CD4-positive, alpha-beta T cell treated with Interleukin-17A for 4 hours (primary cell): ENCODE measurements at regions not wholly inside any gene's neighbourhood (a gene's known extent, or its start where the extent isn't known, plus 50 kb on each side); places are given as distances from the start of the nearest gene placed in this dataset.

ENCODE experiments used
- DNase-seq: peaks from one replicate; pipeline ENCODE4 v3.0.0-alpha.2; 2020; ENCODE audit warnings: mixed read lengths

DNA sequence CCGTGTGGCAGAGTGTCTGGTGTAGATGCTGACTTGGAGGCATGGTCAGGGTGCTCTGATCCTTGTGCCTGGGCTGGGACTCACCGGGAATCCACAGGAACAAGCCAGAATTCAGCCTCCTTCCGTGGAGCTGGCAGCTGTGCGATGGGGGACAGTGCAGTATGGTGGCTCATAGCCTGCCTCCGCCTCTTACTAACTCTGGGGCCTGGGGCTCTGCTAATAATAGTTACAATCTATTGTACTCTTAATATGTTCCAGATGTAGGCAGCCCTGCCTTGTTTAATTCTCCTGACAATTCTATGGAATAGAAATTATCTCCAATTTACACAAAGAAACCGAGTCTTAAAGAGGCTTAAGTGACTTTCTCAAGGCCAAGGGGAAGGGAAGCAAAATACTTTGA lies 77.6 kb downstream of the PCDH1 start:
- DNase-seq = no peak

DNA sequence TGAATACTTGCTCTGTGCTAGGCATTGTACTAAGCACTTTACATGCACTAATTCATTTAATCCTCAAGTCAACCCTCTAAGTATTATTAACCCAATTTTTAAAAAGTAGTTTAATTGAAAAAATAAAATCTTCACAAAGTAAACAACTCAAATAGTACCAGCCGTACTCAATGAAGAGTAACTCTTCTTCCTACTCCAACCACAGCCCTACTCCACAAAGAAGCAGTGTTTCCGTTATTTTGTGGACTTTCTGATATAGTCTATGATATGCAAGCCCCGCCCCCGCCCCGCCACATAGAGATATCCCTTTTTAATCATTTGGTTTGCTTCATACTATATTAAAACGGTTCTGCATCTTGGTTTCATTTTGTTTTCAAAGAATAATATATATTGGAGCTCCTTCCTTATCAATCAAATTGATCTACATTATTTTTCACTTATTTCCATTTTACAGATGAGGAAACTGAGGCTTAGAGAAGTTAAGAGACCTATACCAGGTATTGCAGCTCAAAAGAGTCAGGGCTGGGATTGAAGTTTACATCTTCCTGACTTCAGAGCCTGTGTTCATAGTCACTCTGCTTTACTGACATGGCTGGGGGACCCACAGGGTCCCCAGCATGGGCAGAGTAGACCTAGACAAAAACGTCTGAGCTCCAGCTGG lies 78.6 kb downstream of the PCDH1 start:
- DNase-seq = peak; percentile 5

DNA sequence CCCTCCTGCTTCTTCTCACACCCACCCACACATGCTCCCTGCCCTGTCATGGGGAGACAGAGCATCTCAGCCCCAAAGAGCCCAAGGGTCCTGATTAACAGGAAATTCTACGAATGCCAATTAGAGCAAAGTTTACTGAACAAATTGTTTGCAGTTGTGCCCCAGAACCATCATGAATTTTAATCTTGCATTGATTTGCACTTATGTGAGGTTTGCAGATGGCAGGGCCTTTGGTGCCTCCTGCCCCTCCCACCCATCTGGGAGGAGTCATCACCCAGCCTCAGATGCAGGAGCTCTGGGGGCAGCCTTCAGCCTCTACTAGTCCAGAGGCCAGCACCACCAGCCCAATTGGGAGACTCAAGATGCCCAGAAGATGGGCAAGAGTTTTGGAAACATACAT lies 80.8 kb downstream of the PCDH1 start:
- no peak for DNase-seq

DNA sequence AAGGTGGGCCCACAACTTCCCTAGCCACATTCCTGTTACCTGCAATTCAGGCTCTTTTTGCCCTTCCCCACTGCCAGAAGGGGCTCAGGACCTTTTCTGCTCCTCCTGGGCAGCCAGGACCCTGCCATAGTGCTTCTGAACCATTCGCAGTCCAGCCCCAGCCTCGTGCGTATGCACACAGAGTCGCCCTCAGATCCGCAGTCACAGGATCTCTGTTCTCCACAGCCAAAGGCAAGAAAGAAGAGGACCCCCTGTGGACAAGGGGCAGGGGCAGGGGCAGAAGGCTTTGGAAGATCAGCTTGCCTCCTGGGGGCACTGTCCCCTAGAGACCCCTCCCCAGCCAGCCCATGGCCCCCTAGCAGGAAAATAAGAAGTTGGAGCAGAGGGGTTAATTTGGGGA lies 82.8 kb downstream of the PCDH1 start:
- DNase-seq = no peak

DNA sequence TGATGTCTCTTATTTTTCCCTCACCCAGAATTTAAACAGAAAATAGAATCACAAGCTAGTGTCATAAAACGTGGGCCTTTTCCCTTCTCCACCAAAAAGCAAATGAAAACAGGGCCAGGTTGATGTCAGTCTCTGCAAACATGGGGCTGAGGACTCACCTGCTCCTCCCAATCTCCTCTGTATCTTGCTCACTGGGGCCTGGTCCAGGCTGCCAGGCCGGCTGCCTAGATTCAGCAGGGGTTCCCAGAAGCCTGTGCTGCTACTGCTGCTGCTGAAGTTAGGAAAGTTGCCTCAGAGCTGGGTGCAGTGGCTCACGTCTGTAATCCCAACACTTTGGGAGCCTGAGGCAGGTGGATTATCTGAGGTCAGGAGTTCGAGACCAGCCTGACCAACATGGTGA lies 84.3 kb downstream of the PCDH1 start:
- no peak for DNase-seq

DNA sequence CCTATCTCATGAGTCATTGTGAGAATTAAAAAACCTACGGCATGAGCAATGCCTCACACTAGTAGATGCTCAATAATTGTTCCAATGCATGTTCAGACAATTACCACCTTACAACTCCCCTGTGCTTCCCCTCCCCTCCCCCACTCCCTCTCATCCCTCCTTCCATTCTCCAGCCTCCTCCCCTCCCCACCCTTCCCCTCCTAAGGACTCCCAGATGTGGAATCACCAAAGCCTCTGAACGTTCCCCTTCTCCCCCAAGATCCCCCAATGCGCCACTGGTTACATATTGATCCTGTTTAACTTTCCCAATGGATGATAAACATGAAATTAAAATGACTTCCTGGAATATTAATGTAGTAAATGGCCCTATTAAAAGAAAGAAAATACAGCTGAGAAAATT lies 84.8 kb downstream of the PCDH1 start:
- no peak for DNase-seq

DNA sequence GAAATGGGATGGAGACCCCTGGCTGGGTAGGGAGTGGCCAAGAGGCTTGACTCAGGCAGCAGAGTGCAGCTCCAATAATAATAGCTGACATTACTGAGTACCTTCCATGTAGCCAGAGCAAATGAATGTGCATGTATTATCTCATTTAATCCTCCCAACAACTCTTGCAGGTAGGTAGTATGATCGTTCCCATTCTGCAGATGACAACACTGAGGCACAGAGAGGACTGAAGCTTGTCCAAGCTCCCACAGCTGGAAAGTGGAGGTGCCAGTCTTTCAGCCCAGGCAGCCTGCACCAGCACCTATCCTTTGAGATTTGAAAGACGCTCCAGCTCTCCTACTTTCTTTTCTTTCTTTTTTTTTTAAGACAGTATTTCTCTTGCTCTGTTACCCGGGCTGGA lies 87.6 kb downstream of the PCDH1 start:
- no peak for DNase-seq

DNA sequence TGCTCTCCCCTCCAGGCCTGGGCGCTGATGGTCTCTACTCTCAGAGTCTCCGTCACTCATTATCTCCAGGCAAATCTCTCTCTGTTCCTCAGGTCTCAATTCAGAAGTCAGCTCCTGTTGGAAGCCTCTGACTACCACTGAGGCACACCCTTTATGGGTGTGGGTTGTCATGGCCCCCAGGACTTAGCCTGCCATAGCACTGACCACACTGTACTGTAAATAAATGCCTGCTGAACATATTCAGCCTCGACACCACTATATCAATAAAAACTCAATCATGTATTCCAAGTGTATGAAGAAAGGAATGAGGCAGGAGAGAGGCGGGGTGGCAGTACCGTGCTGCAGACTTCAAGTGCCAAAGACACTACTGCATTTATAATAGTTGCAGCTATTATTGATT lies 88.9 kb downstream of the PCDH1 start:
- DNase-seq = no peak

DNA sequence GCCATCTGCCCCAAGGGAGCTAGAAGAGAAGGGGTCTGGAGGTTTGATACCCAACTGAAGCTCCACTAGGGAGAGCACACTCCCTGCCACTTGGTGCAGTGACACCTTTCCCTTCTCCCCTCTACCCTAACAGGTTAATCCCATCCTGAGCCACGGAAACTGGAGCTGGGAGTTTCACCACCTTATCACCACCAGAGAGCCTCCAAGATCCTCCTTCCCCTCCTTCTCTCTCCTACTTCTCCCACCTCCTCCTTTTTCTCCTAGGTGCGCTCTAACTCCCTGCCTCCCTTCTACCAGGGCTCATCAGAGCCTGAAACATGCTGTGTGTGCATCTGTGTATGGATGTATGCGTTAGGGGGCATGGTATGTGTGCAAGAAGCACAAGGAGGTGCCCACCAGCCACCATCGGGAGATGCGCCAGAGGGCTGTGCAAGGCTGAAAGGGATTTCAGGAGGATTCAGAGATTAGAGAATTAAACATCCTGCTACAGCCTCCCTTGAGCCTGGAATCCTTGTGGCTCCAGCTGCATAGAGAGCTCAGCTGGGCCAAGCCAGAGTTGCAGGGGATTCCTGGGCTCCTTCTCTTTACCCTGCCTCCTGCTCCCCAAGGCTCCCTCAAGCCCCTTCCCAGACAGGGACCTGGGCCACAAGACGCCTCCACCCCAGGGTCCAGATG lies 89.8 kb downstream of the PCDH1 start:
- no peak for DNase-seq

DNA sequence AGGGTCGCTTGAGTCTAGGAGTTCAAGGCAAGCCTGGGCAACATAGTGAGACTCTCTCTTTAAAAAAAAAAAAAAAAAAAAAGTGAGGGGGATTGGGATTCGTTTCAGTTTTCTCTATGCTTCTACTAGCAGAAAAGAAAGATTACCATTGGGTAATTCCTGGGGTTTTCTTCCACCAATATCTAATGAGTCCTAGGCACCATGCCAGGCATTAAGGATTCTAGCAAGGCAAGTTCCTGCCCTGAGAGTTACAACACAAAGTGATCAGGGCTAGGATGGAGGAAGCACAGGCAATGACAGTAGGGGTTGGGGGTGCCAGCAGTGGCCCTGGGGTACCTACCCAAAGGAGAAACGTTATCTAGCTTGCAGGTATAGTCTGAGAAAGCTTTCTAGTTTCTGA lies 90.8 kb downstream of the PCDH1 start:
- no peak for DNase-seq

DNA sequence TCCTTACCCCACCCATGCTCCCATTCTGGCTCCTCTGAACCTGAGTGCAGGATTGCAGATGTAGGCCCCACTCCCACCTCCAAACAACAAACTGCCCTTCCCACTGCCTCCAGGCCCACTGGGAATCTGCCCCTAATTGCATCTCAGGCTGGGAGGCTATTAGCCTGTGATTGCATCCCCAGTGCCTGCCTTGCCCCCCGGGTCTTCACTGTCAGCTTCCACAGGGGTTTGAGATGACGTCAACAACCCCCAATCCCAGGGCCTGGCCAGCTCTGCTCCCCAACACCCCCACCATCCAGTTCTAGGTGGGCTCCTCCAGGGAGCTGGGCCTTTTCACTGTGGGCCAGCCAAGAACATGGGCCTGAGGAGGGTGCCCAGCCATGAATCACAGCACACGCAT lies 91.5 kb downstream of the PCDH1 start:
- DNase-seq = no peak

DNA sequence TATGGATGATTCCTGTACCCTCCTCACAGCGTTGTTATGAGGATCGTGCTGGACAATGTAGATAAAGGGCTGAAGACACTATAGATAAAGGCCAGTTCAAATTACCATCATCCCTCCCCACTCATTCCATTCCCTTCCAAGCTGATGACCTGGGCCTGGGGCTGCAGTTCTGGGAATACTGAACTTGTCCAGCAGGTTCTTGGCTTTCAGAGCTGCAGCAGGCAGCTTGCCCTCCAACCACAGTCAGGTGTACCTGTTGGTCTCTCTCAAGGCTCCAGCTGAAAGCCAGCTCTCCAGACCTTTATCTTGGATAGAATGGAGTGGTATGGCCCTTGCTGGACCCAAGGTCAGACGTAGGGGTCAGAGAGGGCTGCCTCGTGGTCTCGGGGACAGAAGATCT lies 92.5 kb downstream of the PCDH1 start:
- no peak for DNase-seq

DNA sequence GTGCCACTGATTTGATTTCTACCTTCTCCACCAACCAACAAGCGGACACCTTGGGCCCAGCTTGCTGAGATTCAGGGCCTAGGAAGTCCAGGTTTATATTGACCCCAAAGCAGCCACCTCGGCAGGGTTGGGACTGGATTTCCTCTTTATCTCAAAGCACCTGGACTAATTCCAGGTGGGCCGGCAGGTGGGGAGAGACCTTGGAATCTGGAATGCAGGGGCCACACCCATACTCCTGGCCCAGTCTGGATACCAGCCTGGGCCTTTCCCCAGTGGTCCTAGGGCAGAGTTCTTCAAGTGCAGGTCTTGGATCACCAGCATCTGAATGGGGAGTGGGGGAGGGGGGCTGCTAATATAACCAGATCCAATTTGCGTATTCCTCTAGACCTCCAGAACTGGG lies 93.1 kb downstream of the PCDH1 start:
- no peak for DNase-seq

DNA sequence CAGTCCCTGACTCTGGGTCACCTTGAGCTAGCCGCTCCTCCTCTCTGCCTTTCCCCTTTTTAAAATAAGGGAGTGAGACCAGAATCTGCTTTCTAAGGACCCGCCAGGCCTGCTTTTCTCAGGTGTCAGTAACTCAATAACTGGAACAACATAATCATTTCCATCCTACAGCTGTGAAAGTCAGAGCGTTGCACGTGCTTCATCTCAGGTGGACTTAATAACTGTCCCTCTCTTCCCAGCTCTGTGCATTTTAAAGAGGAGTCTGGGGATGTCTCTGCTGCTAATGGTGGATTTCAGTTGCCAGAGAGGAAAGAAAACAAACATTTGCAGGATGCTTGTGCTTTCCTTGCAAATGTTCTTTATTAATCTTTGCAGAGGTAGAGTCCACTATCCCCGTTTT lies 93.7 kb downstream of the PCDH1 start:
- DNase-seq = no peak

DNA sequence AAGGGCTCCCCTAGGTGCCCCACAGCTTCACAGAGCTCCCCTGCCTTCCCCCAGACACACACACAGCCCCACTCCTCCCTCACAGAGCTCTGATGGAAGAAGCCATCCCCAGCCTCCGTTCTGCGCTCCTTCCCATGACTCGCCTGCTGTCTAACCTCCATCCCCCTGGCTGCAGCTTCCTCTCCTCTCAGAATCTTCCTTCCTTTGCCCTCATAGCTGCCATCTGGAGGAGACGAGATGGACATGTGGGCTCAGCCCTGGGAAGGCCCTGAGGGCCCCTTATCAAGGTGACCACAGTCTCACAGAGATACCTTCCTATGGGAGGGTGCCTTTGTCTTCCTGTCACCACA lies 94.3 kb downstream of the PCDH1 start:
- DNase-seq = no peak

DNA sequence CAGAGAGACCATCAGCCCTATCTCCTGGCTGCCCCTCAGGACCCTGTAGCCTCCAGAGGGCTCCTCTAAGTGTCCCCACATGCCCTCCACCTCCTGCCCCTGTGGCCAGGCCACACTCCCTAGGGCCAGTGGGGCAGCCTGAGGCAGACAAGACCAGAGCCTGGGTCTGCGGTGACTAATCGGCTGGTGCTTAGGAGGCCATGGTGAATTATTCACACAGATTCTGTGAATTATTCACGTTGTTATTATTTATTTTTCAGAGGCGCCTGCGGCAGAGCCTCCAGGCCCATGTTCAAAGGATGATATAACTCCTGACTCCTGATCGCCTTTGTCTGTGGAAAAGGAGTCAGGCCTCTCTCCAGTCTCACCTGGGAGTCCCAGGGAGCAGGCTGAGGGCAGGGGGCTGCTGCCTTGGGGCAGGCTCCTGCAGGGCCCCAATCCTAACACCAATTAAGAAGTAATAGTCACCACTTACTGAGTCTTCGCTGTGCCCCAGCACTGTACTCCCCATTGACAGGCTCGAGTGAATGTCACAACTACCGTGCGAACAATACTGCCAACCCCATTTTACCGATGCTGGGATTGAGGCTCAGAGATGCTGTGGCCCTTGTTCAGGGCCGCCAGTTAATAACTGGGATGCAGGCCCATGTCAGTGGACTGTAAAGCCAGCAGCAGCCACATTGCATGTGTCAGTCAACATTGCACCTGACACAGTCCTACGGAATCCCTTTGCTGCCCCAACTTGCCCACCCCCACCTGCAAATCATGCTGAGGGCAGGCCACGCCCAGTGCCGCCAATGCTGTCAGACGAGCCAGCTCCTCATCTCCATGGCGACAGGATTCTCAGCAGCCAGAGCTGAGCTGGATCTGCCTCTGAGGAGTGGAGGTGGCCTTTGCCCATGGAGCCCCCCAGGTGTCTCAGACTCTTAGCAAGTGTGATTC lies 94.9 kb downstream of the PCDH1 start:
- DNase-seq = no peak

DNA sequence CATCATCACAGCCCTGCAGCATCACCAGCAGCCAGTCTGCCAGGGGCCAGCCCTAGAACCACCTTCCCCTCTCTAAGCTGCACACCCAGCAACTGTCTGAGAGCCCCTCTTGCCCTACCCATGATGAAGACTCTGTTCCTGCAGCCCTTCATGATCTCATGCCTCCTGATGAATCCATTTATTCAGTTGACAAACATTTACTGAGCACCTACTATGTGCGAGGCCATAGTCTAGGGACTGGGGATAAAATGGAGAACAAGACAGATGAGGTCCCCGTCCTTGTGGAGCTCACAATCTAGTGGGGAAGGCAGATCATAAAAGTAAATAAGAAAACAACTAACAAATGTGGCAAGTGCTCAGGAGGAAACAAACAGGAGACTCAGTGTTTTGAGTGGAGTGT lies 96.3 kb downstream of the PCDH1 start:
- DNase-seq = no peak

DNA sequence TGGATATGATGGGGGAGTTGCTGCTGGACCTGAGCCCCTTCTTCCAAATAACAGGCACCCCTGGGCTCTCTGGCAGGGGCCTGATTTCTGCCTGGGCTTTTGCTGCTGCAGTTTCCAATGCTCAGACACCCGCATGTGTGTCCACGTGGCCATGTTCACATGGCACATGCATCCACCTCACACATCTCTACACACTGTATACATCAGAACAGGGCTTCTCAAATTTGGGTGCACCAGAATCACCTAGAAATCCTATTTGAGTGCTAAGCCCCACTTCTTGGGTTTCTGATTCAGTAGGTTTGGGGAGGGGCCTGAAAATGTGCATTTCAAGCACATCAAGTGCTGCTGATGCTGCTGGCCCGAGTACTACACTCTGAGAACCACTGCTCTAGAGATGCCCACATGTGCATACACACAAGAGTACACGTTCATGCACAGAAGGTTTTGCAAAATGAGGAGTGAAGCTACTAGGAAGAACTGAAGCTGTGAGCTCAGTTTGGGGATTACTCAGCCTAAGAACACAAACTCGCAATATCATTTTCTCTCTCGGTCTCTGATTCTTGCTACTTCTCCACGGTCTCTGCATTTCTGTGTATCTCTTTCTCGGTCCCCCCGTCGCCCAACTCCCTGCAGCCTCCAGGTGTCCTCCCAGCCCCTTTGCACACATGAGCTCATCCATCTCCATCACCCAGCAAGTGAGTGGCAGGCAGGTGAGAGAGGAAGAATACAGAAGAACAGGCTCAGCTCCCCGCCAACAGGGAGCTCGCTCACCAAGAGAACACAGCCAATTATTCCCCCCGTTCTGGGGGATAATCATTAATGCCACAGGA lies 97.0 kb downstream of the PCDH1 start:
- no peak for DNase-seq

DNA sequence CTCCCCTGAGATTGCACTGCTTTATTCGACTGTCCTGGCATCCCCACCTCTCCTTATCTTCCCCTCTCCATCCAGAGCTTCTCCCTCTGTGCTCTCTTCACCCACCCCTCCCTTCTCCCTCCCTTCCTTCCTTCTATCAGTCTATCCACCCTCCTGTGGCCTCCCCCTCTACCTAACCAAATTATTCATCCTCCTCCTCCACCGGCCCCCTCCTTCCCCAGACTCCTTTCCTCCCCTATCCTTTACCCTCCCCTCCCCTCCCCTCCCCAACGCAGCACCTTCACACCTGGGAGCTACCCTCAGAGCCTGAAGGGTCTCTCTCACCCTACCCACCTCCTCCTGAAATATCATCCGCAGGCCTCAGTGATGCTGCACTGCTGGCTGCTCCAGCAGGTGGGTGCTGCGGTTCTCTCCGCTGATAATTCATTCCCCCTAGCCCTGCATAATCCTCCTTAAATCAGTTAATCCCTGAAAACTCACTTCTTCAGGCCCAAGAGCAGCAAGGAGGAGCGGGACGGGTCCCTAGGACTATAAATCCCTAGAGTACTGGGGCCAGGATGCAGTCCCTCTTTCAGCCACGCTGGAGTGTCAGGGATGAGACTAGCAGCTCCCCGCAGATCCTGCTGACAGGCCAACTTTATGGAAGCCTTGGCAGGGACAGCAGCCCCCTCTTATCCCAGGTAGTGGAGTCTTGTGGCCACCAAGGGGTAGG lies 97.8 kb downstream of the PCDH1 start:
- DNase-seq = no peak

DNA sequence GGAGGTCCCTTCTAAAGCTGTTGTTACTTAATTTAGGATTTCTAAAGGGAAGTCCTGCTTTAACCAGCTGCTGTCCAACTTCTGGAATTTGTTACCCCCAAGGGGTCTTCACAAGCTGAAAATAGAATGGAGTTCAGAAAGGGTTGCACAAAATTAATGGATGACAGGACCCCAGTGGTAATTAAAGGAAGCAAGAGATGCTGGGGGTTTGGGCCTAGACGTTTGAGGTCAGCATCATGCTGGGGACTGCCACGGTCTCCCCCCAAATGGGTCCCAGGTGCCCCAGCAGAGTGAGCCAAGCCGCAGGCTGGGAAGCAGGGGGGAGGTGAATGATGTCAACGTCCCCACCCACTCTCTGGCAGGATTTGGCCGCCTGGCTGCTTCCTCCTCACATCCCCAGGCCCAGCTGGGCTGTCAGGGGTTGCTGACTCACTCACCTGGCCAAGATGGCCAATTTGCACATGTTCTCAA lies 97.5 kb upstream of the ARAP3 start:
- DNase-seq = no peak

DNA sequence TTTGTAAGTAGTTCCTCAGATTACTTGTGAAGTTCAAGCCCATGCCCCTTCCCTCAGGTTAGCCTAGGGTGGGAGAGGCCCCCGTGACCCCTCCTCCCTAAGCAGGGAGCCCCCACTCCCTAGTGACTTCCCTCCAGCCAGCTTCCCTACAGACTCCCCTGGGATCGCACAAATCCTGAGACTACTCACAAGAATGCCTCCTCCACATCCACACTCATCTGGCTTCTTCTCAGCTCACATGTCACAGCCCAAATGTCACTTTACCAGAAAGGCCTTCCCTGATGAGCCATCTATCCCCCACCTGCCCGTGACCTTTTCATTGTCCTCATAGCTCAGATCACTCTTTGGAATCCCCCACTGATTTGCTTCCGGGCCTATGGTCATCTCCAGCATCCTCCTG lies 96.7 kb upstream of the ARAP3 start:
- DNase-seq = no peak

DNA sequence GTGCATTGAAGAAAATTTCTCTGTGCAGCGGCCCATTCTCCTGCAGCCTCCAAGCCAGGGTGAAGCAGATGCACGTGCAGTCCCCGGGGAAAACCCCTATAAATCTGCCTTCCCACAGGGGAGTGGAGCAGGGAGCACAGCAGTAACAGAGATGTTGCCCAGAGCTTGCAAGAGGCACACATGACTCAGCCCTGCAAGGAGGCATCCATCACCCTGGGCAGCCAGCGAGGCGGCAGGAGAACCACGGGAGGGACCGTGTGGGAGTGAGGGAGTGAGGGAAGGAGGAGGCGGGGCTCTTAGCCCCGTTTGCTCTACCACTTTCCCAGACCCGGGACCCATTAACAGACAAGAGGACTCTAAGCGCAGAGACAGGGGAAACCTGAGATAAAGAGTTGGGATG lies 96.2 kb upstream of the ARAP3 start:
- DNase-seq = no peak
